ENCODE measurements at regions not wholly inside any gene's neighbourhood (a gene's known extent, or its start where the extent isn't known, plus 50 kb on each side); places are given as distances from the start of the nearest gene placed in this dataset.

DNA sequence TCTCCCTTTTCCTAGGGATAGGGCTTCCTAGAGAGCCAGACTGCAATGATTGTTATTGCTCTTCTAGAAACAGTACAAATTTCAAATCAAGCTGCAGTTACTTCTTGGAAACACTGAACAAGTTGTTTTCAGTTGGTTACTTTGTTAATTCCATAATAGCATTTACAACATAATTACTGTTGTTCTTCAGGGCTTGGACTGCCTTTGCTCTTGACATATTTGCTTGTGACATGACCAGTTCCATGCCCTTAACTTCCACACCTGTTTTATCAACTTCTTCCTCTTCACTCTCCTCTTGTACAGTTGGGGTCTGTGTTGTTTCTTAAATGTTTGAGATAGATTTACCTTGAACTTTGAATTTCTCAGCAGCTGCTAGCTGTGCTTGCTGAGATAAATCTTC lies 104.4 kb downstream of the SEC23IP start:
- H3K9ac ChIP-seq, result no peak overlapping the region
- no peaks in the 10 kb centered on the region for H3K9me3 ChIP-seq (ENCODE audit: control insufficient read depth, low read length)
- H2AFZ ChIP-seq, result no peak overlapping the region
- H3K79me2 ChIP-seq, result no peaks in the 10 kb centered on the region
- H3K36me3 ChIP-seq (ENCODE audit: control insufficient read depth, insufficient read depth, low read length), result no peaks in the 10 kb centered on the region
- no peak overlapping the region for H3K27ac ChIP-seq
- TF ChIP-seq, protein P1, sequence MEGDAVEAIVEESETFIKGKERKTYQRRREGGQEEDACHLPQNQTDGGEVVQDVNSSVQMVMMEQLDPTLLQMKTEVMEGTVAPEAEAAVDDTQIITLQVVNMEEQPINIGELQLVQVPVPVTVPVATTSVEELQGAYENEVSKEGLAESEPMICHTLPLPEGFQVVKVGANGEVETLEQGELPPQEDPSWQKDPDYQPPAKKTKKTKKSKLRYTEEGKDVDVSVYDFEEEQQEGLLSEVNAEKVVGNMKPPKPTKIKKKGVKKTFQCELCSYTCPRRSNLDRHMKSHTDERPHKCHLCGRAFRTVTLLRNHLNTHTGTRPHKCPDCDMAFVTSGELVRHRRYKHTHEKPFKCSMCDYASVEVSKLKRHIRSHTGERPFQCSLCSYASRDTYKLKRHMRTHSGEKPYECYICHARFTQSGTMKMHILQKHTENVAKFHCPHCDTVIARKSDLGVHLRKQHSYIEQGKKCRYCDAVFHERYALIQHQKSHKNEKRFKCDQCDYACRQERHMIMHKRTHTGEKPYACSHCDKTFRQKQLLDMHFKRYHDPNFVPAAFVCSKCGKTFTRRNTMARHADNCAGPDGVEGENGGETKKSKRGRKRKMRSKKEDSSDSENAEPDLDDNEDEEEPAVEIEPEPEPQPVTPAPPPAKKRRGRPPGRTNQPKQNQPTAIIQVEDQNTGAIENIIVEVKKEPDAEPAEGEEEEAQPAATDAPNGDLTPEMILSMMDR (IDR thresholded peaks at IDR 0.05), result no peak
- H3K4me2 ChIP-seq (ENCODE audit: low read length), result no peak overlapping the region
- H3K4me3 ChIP-seq (ENCODE audit: low read depth, low read length), result no peak overlapping the region
- no peaks in the 10 kb centered on the region for H3K4me1 ChIP-seq
- H3K27me3 ChIP-seq (ENCODE audit: control insufficient read depth, insufficient read depth, low read length), result no peaks in the 10 kb centered on the region

DNA sequence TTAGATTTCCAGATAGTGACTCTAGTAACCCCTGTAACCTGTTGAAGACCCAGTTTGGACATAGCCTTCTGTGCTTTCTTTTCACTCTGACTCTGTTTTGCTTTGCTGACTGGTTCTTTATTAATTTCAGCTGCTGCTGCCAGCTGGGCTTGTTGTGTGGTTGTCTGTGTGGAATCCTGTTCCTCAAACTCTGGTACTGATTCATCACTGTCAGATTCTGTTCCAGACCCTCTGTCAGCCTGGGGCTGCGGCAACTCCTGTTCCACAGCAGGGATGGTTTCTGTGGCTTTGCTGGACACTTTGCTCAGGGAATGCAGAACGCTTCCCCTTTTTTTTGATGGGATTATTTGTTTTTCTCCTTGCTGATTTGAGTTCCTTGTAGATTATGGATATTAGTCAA lies 104.9 kb downstream of the SEC23IP start:
- no peaks in the 10 kb centered on the region for H3K36me3 ChIP-seq (ENCODE audit: control insufficient read depth, insufficient read depth, low read length)
- no peaks in the 10 kb centered on the region for H3K4me1 ChIP-seq

GRCh38 chr10:120002785-120003184 lies 110.3 kb downstream of the SEC23IP start:
- Histone ChIP-seq H3K79me2 (no peaks in the 10 kb centered on the region), H3K9ac (no peak overlapping the region), H3K9me3 (ENCODE audit: control insufficient read depth, low read length) (no peaks in the 10 kb centered on the region), H3K4me1 (no peaks in the 10 kb centered on the region), H3K27me3 (ENCODE audit: control insufficient read depth, insufficient read depth, low read length) (no peaks in the 10 kb centered on the region), H3K27ac (no peak overlapping the region), H3K4me3 (ENCODE audit: low read depth, low read length) (no peak overlapping the region), H3K4me2 (ENCODE audit: low read length) (no peak overlapping the region), H3K36me3 (ENCODE audit: control insufficient read depth, insufficient read depth, low read length) (no peaks in the 10 kb centered on the region), H2AFZ (no peak overlapping the region)
- TF ChIP-seq, protein P1 (IDR thresholded peaks at IDR 0.05), result no peak

More for the DNA sequence above, 104.9 kb downstream of the SEC23IP start:
- H3K4me2 ChIP-seq (ENCODE audit: low read length), result no peak overlapping the region
- H3K9ac ChIP-seq, result no peak overlapping the region
- no peaks in the 10 kb centered on the region for H3K9me3 ChIP-seq (ENCODE audit: control insufficient read depth, low read length)
- no peak overlapping the region for H3K4me3 ChIP-seq (ENCODE audit: low read depth, low read length)
- H3K27me3 ChIP-seq (ENCODE audit: control insufficient read depth, insufficient read depth, low read length), result no peaks in the 10 kb centered on the region
- H3K27ac ChIP-seq, result no peak overlapping the region
- no peak overlapping the region for H2AFZ ChIP-seq
- no peaks in the 10 kb centered on the region for H3K79me2 ChIP-seq
- TF ChIP-seq, protein P1 (IDR thresholded peaks at IDR 0.05), result no peak

GRCh38 chr10:120005207-120006201 lies 113.0 kb downstream of the SEC23IP start:
- no peak overlapping the region for H3K4me2 ChIP-seq (ENCODE audit: low read length)
- no peaks in the 10 kb centered on the region for H3K36me3 ChIP-seq (ENCODE audit: control insufficient read depth, insufficient read depth, low read length)
- no peak overlapping the region for H3K27ac ChIP-seq
- no peak overlapping the region for H3K9ac ChIP-seq
- H2AFZ ChIP-seq, result no peak overlapping the region
- H3K4me1 ChIP-seq, result no peaks in the 10 kb centered on the region
- no peaks in the 10 kb centered on the region for H3K79me2 ChIP-seq
- H3K4me3 ChIP-seq (ENCODE audit: low read depth, low read length), result no peak overlapping the region
- H3K27me3 ChIP-seq (ENCODE audit: control insufficient read depth, insufficient read depth, low read length), result no peaks in the 10 kb centered on the region
- no peaks in the 10 kb centered on the region for H3K9me3 ChIP-seq (ENCODE audit: control insufficient read depth, low read length)
- TF ChIP-seq, protein P1 (IDR thresholded peaks at IDR 0.05), result no peak

Data from parathyroid adenoma (tissue), 2 donors.